ENCODE measurements at regions not wholly inside any gene's neighbourhood (a gene's known extent, or its start where the extent isn't known, plus 50 kb on each side); places are given as distances from the start of the nearest gene placed in this dataset.

DNA sequence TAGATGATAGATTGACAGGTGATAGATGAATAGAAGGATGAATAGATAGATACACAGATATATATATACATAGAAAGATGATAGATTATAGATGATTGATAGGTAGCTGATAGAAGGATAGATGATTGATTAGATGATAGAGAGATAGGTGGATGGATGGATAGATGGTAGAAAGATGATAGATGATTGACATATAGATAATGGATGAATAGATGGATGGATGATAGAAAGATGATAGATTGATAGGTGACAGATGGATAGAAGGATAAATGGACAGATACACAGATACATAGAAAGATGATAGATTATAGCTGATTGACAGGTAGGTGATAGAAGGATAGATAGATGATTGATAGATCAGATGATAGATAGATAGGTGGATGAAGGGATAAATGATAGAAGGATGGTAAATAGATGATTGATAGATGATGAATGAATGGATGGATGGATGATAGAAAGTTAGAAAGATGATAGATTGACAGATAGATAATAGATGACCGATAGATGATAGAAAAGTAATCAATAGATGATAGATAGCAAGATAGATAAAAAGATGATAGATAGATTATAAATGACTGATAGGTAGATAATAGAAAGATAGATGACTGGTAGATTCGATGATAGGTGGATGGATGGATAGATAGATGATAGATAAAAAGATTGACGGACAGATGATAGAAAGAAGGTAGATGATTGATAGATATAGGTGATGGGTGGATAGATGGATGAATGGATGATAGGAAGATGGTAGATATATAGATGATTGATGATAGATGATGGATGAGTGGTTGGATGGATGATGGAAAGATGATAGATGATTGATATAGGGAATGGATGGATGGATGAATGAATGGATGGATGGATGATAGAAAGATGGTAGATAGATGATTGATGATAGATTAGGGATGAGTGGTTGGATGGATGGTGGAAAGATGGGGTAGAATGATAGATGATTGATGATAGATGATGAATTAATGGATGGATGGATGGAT lies 80.4 kb downstream of the MICALL2 start:
- no peak for DNase-seq (ENCODE audit: low spot score)

DNA sequence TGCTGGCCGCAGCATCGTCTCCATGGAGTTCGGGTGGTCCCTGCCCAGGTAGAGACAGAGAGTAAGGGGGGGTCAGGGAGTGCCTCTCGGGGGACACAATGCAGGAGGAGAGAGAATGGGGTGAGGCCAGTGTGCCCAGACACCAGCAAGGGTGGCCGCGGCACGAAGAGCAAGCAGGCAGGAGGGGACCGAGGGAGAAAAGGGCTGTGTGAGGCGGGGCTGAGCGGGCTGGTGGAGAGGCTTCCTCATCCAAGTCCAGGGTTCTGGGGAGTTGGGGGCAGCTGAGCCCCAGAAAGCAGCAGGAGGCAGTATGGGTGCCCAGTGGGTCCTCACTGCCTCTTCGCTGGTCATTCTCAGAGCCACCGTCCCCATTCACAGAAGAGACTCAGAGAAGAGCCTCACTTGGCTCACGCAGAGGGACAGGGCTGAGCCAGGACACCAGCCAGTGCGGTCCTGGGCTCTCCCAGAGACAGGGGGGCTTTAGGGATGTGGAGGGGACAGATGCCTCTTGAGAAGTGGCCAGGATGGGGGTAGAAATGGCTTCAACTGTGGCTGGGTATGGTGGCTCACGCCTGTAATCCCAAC lies 78.9 kb downstream of the MICALL2 start:
- DNase-seq (ENCODE audit: low spot score): no peak

- DNase-seq (ENCODE audit: low spot score): no peak
These were observed 78.3 kb downstream of the MICALL2 start for GRCh38 chr7:1380821-1381580.

- DNase-seq (ENCODE audit: low spot score): no peak
These were observed 76.5 kb downstream of the MICALL2 start for GRCh38 chr7:1382553-1383397.

DNA sequence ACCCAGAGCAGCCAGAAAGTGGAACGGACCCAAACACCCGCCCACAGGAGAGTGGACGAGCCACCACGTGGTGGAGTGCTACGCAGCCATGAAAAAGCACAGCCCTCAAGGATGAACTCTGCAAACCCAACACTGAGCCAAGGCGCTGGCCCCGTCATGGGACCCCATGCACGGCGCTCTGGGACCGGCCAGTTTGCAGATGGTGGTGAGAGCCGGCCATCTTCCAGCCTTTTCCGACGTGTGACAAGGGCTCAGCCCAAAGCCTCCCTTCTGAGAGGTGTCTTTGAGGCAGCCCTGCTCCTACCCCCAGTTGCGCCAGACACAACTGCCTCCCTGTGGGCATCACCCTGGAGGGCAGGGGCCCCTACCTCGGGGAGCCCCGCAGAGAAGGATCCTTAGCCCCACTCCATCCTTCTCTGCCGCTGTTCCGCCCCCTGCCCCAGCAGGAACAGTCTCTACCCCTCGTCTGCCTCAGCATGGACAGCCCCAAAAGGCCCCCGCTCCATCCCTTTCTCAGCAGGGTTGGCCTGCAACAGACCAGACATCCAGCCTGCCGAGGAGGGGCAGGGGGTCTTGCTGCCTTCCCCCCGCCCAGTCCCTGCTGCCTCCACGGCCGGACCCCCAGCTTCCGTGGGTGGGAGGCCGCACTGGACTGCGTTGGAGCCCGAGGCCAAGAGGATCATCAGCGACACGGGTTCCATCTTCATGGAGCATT lies 75.7 kb downstream of the MICALL2 start:
- DNase-seq (ENCODE audit: low spot score): no peak

DNA sequence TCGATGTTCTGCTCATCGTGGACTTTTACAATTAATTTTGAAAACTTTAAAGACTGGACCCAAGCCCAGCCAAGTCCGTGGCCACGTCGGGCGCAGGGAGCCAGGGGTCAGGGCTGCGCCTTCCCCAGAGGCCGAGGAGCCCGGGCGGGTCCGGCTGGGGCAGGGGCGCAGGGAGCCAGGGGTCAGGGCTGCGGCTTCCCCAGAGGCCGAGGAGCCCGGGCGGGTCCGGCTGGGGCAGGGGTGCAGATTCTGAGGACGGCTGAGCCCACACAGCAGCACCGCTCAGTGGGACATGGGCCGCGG lies 75.2 kb downstream of the MICALL2 start:
- no peak for DNase-seq (ENCODE audit: low spot score)
